ENCODE measurements at regions not wholly inside any gene's neighbourhood (a gene's known extent, or its start where the extent isn't known, plus 50 kb on each side); places are given as distances from the start of the nearest gene placed in this dataset.

DNA sequence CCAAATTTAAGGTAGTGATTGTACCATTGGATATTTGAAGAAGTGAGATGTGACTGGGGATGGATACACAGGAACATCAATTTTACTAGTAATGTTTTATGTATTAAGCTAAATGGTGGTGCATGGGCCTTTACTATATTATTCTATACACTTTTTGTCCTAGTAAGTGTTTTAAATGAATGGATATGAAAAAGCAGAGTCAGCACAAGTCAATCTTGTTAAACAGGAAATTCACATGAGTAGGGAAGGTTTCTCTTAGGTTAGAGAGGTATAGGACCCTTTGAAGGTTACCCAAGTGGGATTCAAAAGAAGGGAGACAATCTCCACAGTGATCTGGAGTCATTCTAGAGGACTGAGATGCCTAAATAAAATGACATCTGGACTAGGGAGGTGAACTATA, 71.8 kb upstream of the NCKAP5 start:
- no peak for TF ChIP-seq POLR2A (IDR thresholded peaks at IDR 0.05)
- TF ChIP-seq, protein P1, sequence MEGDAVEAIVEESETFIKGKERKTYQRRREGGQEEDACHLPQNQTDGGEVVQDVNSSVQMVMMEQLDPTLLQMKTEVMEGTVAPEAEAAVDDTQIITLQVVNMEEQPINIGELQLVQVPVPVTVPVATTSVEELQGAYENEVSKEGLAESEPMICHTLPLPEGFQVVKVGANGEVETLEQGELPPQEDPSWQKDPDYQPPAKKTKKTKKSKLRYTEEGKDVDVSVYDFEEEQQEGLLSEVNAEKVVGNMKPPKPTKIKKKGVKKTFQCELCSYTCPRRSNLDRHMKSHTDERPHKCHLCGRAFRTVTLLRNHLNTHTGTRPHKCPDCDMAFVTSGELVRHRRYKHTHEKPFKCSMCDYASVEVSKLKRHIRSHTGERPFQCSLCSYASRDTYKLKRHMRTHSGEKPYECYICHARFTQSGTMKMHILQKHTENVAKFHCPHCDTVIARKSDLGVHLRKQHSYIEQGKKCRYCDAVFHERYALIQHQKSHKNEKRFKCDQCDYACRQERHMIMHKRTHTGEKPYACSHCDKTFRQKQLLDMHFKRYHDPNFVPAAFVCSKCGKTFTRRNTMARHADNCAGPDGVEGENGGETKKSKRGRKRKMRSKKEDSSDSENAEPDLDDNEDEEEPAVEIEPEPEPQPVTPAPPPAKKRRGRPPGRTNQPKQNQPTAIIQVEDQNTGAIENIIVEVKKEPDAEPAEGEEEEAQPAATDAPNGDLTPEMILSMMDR (IDR thresholded peaks at IDR 0.05), result no peak

All from right lobe of liver (tissue), 4 donors.